GM18502 (cell line): ENCODE measurements at regions not wholly inside any gene's neighbourhood (a gene's known extent, or its start where the extent isn't known, plus 50 kb on each side); places are given as distances from the start of the nearest gene placed in this dataset.
A peak's percentile ranks its signal among the peaks of the same experiment; 100 is the strongest.
"Not testable (repeated sequence)": the region's sequence is repeated elsewhere in the genome, so short reads cannot be mapped to it uniquely, and the experiment has no call there.

Source experiments
- ATAC-seq: cut with Tn5 transposase; IDR thresholded peaks from one replicate; pipeline ENCODE4 v1.9.1; 2021; ENCODE audit warnings: mild to moderate bottlenecking; ENCODE audit not compliant: unreplicated experiment, poor library complexity

GRCh38 chr3:182516597-182517336 is 276.5 kb upstream of the ATP11B start:
- no peak for ATAC-seq

- no peak for ATAC-seq
Measured at GRCh38 chr3:182519569-182519968, 273.7 kb upstream of the ATP11B start.

DNA sequence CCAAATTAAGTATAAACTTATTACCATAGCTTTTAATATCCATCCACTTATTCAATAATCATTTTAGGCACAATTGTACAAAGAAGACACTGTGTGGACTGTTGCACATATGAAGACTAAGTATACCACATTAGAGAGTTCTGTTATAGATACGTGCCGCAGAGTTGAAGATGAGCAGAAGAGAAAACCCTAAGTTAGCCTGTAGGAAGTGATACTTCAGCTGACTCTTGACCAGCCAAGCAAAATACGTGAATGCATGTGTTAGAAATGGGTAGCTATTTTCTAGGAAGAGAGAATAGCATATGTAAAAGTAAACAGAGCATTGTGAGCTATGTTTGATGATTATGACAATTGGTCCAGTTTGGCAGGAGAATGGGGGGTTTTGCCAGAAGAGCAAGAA is 272.0 kb upstream of the ATP11B start:
- peak; percentile 64 for ATAC-seq

DNA sequence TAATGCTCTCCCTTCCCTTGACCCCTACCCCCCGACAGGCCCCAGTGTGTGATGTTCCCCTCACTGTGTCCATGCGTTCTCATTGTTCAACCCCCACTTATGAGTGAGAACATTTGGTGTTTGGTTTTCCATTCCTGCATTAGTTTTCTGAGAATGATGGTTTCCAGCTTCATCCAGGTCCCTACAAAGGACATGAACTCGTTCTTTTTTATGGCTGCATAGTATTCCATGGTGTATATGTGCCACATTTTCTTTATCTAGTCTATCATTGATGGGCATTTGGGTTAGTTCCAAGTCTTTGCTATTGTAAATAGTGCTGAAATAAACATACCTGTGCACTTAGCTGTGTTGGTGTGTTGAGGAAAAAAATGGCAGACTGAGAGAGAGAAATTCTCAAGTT is 269.9 kb upstream of the ATP11B start:
- ATAC-seq, result not testable (repeated sequence)

GRCh38 chr3:182523836-182524235 is 269.5 kb upstream of the ATP11B start:
- no peak for ATAC-seq

- no peak for ATAC-seq
Measured at GRCh38 chr3:182524711-182525401, 268.4 kb upstream of the ATP11B start.

- no peak for ATAC-seq
Measured at GRCh38 chr3:182525766-182526374, 267.4 kb upstream of the ATP11B start.

GRCh38 chr3:182527745-182528144 is 265.6 kb upstream of the ATP11B start:
- no peak for ATAC-seq

DNA sequence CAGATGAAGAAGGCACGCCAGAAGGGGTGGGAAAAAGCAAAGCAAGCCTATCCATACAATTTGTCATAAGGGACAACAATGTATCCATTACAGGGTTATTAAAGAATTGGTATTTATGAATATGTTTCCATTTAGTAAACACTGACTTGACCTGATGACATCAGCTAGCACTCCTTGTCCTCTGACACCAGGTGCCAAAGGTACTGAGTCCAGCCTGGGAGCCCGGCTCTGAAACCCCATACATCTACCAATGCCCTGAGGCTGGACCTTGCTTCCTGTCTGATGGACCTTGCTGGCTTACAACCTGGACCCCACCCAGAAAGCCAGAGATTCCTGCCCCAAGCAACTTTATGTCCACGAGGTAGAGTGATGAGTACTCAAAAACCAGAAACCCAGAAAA is 263.0 kb upstream of the ATP11B start:
- ATAC-seq, result no peak

GRCh38 chr3:182533394-182533793 is 259.9 kb upstream of the ATP11B start:
- ATAC-seq, result no peak

- ATAC-seq, result no peak
Measured at GRCh38 chr3:182544542-182544941, 248.8 kb upstream of the ATP11B start.

DNA sequence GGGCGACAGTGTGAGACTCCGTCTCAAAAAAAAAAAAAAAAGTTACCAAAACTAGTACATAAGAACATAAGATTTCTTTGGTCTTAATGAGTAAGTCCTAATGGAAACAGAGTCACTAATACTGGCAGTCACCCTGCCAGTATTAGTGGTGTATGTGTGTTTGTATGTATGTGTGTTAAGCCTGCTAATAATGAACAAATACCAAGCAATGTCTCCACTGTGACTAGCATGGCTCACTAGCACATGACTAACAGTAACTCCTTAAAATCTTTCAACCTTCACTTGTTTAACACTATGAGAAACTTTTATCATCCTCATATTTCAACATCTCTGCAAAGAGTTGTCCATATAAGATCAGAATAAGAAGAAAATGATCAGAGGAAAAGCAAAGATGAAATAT is 231.0 kb upstream of the ATP11B start:
- no peak for ATAC-seq

- no peak for ATAC-seq
Measured at GRCh38 chr3:182565916-182566796, 227.1 kb upstream of the ATP11B start.

GRCh38 chr3:182567700-182568099 is 225.6 kb upstream of the ATP11B start:
- ATAC-seq, result no peak

- ATAC-seq, result no peak
Measured at GRCh38 chr3:182568261-182568660, 225.0 kb upstream of the ATP11B start.

DNA sequence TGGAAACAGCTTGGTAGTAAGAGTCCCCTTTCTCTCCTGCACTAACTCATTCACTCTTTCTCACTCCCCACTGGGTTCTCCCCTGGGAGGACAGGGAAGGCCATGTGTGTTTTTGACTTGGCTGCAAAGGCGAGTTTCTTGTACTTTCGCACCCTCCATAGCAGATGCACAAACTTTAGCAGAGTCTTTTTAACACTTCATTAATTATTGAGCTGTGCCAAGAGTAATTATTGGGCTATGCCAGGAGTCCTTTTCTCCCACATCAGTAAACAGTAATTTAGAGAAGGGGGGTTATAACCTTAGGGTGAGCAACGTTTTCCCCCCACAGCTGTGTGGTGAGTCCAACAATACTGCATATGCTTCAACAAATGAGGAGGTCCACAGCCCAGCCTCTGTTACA is 224.4 kb upstream of the ATP11B start:
- no peak for ATAC-seq

DNA sequence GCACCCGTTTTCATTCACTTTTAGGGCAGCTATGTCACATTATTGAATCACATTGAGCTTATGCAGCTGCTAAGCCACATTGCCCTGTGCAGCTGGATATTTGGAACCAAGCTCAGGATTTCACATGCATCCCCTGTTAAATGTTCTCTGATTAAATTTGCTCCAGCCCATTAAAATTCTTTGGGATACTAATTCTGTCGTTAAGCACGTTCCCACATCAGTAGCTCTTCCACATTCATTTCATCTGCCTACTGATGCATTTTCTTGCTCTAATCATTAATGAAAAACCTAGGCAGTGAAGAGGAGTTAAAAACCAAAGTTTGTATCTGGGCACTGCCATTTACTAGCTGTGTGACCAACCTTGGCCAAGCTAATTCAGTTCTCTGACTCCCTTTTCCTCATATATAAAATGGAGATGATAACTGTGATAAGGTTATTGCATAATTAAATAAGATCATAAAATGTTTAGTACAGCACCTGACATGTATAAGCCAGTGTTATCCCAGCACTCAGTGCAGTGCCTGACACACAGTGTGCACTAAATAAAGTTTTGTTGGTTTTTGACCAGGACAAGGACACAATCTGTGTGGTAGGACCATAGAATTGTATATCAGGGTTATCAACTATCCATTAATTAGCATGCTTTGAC is 222.2 kb upstream of the ATP11B start:
- no peak for ATAC-seq

DNA sequence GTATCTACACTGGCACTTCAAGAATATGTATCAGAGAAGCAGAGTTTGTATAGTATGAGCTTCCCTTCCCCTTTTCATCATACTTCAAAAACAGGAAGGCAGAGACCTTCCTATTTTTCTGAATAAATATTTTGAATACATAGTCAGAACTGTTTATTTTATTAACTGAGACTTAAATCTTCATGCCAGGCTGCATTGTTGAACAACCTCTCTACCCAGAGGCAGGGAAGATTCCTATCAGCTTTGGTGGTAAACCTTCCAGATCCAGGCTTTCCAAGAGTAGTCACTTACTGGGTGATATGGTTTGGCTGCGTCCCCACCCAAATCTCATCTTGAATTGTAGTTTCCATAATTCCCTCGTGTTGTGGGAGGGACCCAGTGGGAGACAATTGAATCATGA is 217.4 kb upstream of the ATP11B start:
- ATAC-seq, result no peak

DNA sequence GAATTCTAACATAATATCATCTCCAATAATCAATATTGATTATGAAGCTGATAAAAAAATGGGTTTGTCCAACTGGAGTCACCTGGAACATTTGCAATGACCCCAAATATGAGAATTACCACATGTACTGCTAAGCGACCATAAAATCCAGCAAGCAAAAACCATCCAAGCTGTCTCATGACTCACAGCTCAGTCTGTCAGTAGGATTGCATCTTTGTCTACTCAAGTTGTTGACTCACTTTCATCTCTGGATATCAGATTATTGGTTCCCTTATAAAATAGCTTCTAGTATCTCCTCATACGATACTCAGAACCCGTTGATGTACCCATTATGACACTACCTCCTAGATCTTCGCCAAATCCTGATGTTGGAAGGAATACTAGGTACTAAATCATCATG is 209.8 kb upstream of the ATP11B start:
- ATAC-seq, result no peak

DNA sequence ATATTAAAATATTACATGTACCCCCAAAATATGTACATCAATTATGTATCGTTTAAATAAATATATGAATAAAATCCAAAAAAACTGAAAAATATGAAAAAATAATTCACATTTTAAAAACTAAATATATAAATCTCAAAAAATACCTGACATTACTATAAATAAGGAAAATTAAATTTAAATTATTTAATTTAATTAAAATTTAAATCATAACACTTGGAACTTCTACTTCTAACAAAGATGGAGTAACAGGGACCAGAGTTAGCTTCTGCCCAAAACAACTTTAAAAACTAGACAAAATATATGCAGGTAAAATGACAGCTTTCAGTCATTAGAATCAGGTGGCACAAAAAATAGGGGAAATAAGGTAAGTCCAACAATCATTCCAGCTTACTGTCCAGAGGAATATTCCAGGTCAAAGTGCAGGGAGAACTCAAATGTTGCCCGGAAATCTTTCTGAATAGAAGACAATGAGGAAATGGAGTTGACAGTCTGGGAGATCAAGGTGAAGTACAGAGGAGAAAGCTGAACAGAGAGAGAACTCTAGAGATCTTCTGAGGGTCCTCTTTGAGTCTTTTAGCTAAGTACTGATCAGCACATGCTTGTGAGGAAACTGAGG is 207.7 kb upstream of the ATP11B start:
- ATAC-seq, result no peak
